Thymus (tissue), 11 donors: ENCODE measurements at regions not wholly inside any gene's neighbourhood (a gene's known extent, or its start where the extent isn't known, plus 50 kb on each side); places are given as distances from the start of the nearest gene placed in this dataset.
A peak's percentile ranks its signal among the peaks of the same experiment; 100 is the strongest.

Source experiments
- DNase-seq, 9 donors: peaks; one replicate each; pipeline ENCODE4 v3.0.0-alpha.2; 2013; ENCODE audit warnings: low spot score in 9 of 9, low read depth in 6 of 9, missing footprints in 1 of 9
- H3K27ac ChIP-seq, 2 donors: one replicate each; pipeline ENCODE4 v1.5.1; 2013; ENCODE audit warnings: control low read depth in 1 of 2, low read depth in 1 of 2, low read length in 1 of 2, mild to moderate bottlenecking in 1 of 2, moderate library complexity in 1 of 2
- H3K27me3 ChIP-seq, 2 donors: one replicate each; pipeline ENCODE4 v1.5.1; 2013; ENCODE audit warnings: low read length in 1 of 2; ENCODE audit not compliant: control insufficient read depth in 2 of 2, insufficient read depth in 1 of 2
- H3K36me3 ChIP-seq, 2 donors: one replicate each; pipeline ENCODE4 v1.5.1; 2013; ENCODE audit warnings: low read length in 1 of 2, mild to moderate bottlenecking in 1 of 2, moderate library complexity in 1 of 2; ENCODE audit not compliant: control insufficient read depth in 2 of 2, insufficient read depth in 2 of 2
- H3K4me1 ChIP-seq, 2 donors: one replicate each; pipeline ENCODE4 v1.5.1; 2013; ENCODE audit warnings: low read length in 2 of 2; ENCODE audit not compliant: control insufficient read depth in 2 of 2, insufficient read depth in 2 of 2
- H3K4me3 ChIP-seq, 2 donors: one replicate each; pipeline ENCODE4 v1.5.1; 2013; ENCODE audit warnings: low read length in 2 of 2, control low read depth in 1 of 2, mild to moderate bottlenecking in 1 of 2
- H3K9me3 ChIP-seq, 2 donors: one replicate each; pipeline ENCODE4 v1.5.1; 2013; ENCODE audit warnings: low read length in 1 of 2, mild to moderate bottlenecking in 1 of 2; ENCODE audit not compliant: control insufficient read depth in 2 of 2, insufficient read depth in 1 of 2
- WGBS: extraction: QIAGEN DNeasy Blood & Tissue Kit; methylation state at CpG from one replicate; pipeline ENCODE4 v1.1.7; 2013; 5-methylcytosine and 5-hydroxymethylcytosine counted together
- donor health status: healthy.

DNA sequence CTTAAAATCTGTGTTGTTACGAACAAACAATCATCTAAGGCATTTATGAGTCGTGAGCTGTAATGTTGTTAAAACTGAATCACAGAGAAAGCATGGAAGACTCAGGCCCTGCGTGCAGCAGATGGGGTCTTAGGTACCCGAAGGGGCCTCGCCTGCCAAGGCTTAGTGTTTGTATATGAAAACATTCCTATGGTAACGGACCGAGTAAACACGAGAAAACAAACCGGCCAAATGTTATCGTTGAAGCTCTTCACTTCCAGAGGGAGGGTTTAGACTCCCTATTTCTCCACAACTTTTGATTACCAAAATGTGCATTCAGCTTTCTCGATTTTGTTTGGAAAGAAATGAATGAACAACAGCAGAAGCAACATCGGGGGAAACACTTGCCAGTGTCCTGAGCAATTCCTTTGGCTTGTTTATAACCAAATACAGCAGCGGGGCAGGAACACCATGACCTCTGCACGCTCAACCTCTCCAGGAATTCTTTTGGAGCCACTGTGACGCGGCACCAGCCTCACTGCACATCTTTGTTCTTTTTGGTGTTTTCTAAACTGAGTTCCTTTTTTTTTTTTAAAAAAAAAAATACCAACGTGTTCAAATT, 121.6 kb upstream of the KLF6 start:
- no peaks in the 10 kb centered on the region for H3K36me3 ChIP-seq
- H3K27ac ChIP-seq: no peak overlapping the region
- H3K4me3 ChIP-seq: no peak overlapping the region
- no peaks in the 10 kb centered on the region for H3K27me3 ChIP-seq
- H3K9me3 ChIP-seq: no peaks in the 10 kb centered on the region
- 83% methylated on average over 17 of the region's 17 CpGs for WGBS
- no peaks in the 10 kb centered on the region for H3K4me1 ChIP-seq
- DNase-seq: no peak

- no peaks in the 10 kb centered on the region for H3K27me3 ChIP-seq
- no peak for DNase-seq
- H3K4me1 ChIP-seq: no peaks in the 10 kb centered on the region
- no peaks in the 10 kb centered on the region for H3K36me3 ChIP-seq
- no peaks in the 10 kb centered on the region for H3K9me3 ChIP-seq
- H3K4me3 ChIP-seq: no peak overlapping the region
- H3K27ac ChIP-seq: no peak overlapping the region
- WGBS: 88% methylated on average over 5 of the region's 5 CpGs
These were observed 119.5 kb upstream of the KLF6 start for GRCh38 chr10:3904419-3904960.

DNA sequence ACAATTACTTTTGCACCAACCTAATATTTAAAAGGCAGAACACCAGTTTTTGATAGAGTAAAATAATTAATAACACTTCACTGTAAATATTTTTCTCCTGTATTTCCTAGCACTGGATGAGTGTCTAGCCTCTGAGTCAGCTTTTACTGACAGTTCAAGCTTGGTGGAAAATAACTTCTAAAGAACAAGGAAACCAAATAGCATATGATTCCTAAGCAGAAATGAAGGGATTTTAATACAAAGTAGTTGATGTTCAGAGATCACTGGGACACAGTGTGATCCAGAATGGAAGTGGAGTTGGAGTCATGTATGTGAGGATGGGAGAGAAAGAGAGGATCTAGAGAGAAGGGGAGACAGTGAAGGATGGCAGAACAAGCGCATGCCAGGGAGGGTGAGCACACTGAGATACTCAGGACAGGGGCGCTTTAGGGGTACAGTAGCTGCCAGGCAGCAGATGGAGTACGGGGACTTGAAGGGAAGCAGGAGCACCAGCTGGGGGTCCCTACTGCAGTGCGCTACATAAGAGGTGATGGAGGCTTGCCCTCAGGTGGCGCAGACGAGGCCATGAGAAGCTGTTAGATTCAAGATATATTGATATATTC, 117.9 kb upstream of the KLF6 start:
- 98% methylated on average over 6 of the region's 6 CpGs for WGBS
- no peaks in the 10 kb centered on the region for H3K4me1 ChIP-seq
- H3K9me3 ChIP-seq: no peaks in the 10 kb centered on the region
- no peak overlapping the region for H3K4me3 ChIP-seq
- H3K27me3 ChIP-seq: no peaks in the 10 kb centered on the region
- no peaks in the 10 kb centered on the region for H3K36me3 ChIP-seq
- DNase-seq: no peak
- H3K27ac ChIP-seq: peak overlapping the region in 1 of 2 donors; percentile 74

DNA sequence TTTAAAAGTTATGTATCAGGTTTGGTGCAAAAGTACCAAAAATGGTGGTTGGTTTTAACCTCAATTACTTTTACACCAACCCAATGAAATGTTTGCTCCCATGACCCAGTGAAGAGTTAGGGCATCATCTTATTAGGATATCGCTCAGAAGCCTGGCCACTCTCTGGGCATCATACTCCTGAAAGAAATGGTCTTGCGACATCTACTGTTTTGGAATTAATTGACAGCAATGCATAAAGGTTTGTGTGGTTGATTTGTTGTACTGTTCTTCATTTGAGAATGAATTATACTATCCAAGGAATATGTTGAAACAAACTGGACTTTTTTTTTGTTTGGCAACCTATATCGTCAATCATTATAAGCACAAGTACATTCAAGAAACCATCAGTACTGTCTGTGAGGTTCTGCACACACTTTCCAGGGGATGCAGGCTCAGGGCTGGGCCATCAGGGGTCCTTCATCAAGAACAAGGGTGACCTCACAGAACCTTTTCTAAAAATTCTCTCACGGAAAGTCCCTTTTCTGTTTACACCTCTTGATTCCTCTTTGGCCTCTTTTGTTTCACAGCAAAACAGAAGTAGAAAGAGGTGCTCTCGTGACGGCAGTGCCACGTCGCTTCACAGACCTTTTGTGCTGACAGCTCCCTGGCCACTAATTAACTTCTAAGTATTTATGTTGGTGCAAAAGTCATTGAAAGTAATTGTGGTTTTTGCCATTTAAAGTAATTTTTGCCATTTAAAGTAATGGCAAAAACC, 117.2 kb upstream of the KLF6 start:
- H3K9me3 ChIP-seq: no peaks in the 10 kb centered on the region
- peak overlapping the region; percentile 20 to 70 for H3K27ac ChIP-seq
- DNase-seq: peak in 1 of 9 donors; percentile 51
- no peaks in the 10 kb centered on the region for H3K27me3 ChIP-seq
- WGBS: 88% methylated on average over 8 of the region's 8 CpGs
- H3K4me1 ChIP-seq: no peaks in the 10 kb centered on the region
- H3K4me3 ChIP-seq: no peak overlapping the region
- H3K36me3 ChIP-seq: no peaks in the 10 kb centered on the region

DNA sequence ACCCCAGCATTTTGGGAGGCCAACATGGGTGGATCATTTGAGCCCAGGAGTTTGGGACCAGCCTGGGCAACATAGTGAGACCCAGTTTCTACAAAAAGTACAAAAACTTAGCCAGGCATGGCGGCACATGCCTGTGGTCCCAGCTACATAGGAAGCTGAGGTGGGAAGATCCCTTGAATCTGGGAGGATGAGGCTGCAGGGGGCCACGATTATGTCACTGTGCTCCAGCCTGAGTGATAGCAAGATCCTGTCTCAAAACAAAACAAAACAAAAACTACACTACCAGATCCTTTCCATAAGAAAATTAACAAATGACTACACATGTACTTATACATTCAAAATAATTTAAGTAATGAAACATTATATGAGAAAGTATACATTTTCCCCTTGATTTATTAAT, 116.4 kb upstream of the KLF6 start:
- H3K4me3 ChIP-seq: no peak overlapping the region
- H3K27ac ChIP-seq: no peak overlapping the region
- no peaks in the 10 kb centered on the region for H3K36me3 ChIP-seq
- no peaks in the 10 kb centered on the region for H3K27me3 ChIP-seq
- no peak for DNase-seq
- no peaks in the 10 kb centered on the region for H3K9me3 ChIP-seq
- WGBS: 92% methylated on average over 2 of the region's 2 CpGs
- no peaks in the 10 kb centered on the region for H3K4me1 ChIP-seq

GRCh38 chr10:3900391-3900790, 115.4 kb upstream of the KLF6 start:
- Histone ChIP-seq H3K9me3 (no peaks in the 10 kb centered on the region), H3K27me3 (no peaks in the 10 kb centered on the region), H3K27ac (no peak overlapping the region), H3K4me3 (no peak overlapping the region), H3K36me3 (no peaks in the 10 kb centered on the region), H3K4me1 (no peaks in the 10 kb centered on the region)
- DNase-seq: no peak
- 98% methylated on average over 2 of the region's 2 CpGs for WGBS

GRCh38 chr10:3898821-3899220, 113.8 kb upstream of the KLF6 start:
- WGBS: 95% methylated on average over 4 of the region's 4 CpGs

DNA sequence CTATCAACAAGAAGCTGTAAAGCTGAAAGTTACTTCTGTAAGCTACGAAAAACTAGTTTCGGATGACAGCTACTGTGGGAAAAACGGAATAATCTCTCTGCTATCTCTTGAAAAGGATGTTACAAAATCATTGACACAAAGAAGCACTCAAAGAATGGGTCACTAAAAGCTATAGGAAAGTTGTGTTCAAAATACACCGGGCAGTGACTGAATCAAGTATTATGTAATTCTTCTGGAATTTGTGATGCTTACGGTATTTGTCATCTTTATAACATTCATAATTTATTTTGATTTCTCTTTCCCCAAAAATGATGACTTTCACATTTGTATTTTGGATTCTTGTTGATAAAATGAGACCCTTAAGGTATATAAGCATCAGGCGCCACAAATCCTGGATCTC, 112.1 kb upstream of the KLF6 start:
- no peaks in the 10 kb centered on the region for H3K27me3 ChIP-seq
- no peak for DNase-seq
- 88% methylated on average over 6 of the region's 6 CpGs for WGBS
- H3K4me1 ChIP-seq: peaks cover 0 to 11% of the 10 kb centered on the region in 2 donors
- H3K4me3 ChIP-seq: no peak overlapping the region
- no peaks in the 10 kb centered on the region for H3K36me3 ChIP-seq
- no peak overlapping the region for H3K27ac ChIP-seq
- no peaks in the 10 kb centered on the region for H3K9me3 ChIP-seq

More at GRCh38 chr10:3898821-3899220, 113.8 kb upstream of the KLF6 start:
- H3K36me3 ChIP-seq: no peaks in the 10 kb centered on the region
- no peaks in the 10 kb centered on the region for H3K9me3 ChIP-seq
- no peak overlapping the region for H3K4me3 ChIP-seq
- DNase-seq: no peak
- peaks cover 0 to 6% of the 10 kb centered on the region in 2 donors for H3K4me1 ChIP-seq
- no peak overlapping the region for H3K27ac ChIP-seq
- H3K27me3 ChIP-seq: no peaks in the 10 kb centered on the region

DNA sequence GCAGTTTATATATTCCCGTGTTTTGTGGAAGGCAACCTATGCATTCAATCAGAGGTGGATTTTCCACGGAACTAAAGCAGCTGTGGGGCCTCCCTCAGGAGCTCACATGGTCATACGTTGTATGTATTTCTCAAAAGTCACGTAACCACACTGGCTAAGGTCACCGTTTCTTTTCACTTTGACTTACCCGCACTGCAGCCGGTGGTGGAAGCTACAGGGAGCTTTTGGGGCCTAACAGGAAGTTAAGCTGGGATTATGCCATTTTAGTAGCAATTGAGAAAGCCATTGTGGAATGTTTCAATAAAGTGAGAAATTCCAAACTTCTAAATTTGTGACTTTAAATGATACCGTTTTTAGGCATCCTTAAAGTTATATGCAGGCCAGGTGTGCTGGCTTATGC, 111.2 kb upstream of the KLF6 start:
- no peak overlapping the region for H3K4me3 ChIP-seq
- no peaks in the 10 kb centered on the region for H3K9me3 ChIP-seq
- no peak for DNase-seq
- H3K27ac ChIP-seq: no peak overlapping the region
- H3K4me1 ChIP-seq: peaks cover 0 to 11% of the 10 kb centered on the region in 2 donors
- no peaks in the 10 kb centered on the region for H3K27me3 ChIP-seq
- H3K36me3 ChIP-seq: no peaks in the 10 kb centered on the region
- WGBS: 92% methylated on average over 8 of the region's 8 CpGs
